ENCODE measurements at regions not wholly inside any gene's neighbourhood (a gene's known extent, or its start where the extent isn't known, plus 50 kb on each side); places are given as distances from the start of the nearest gene placed in this dataset.

GRCh38 chr2:186309901-186310300 is 176.2 kb upstream of the ZC3H15 start:
- TF ChIP-seq CTCF (IDR thresholded peaks at IDR 0.05; ENCODE audit: low read depth, low read length) = peak; percentile 12
- in situ Hi-C loops (cut with HindIII; ENCODE audit: low sequenced_read_pairs) = no loop called here

GRCh38 chr2:186319105-186319504 is 167.0 kb upstream of the ZC3H15 start:
- TF ChIP-seq CTCF (IDR thresholded peaks at IDR 0.05; ENCODE audit: low read depth, low read length) = no peak
- no peak for DNase-seq (ENCODE audit: low read depth, low spot score)
- in situ Hi-C loops (cut with HindIII; ENCODE audit: low sequenced_read_pairs) = no loop called here
- no peak overlapping the region for H3K4me3 ChIP-seq (ENCODE audit: low read depth, low read length)

More at GRCh38 chr2:186309901-186310300, 176.2 kb upstream of the ZC3H15 start:
- H3K4me3 ChIP-seq (ENCODE audit: low read depth, low read length) = no peak overlapping the region
- peak; percentile 54 for DNase-seq (ENCODE audit: low read depth, low spot score)

- TF ChIP-seq CTCF (IDR thresholded peaks at IDR 0.05; ENCODE audit: low read depth, low read length) = no peak
- no peak overlapping the region for H3K4me3 ChIP-seq (ENCODE audit: low read depth, low read length)
- no peak for DNase-seq (ENCODE audit: low read depth, low spot score)
- in situ Hi-C loops (cut with HindIII; ENCODE audit: low sequenced_read_pairs) = no loop called here
Observed at GRCh38 chr2:186325827-186326535, 160.1 kb upstream of the ZC3H15 start.

GRCh38 chr2:186327251-186327868 is 158.7 kb upstream of the ZC3H15 start:
- H3K4me3 ChIP-seq (ENCODE audit: low read depth, low read length) = no peak overlapping the region
- no peak for TF ChIP-seq CTCF (IDR thresholded peaks at IDR 0.05; ENCODE audit: low read depth, low read length)
- in situ Hi-C loops (cut with HindIII; ENCODE audit: low sequenced_read_pairs) = no loop called here
- no peak for DNase-seq (ENCODE audit: low read depth, low spot score)

GRCh38 chr2:186328838-186329237 is 157.2 kb upstream of the ZC3H15 start:
- in situ Hi-C loops (cut with HindIII; ENCODE audit: low sequenced_read_pairs) = no loop called here
- TF ChIP-seq CTCF (IDR thresholded peaks at IDR 0.05; ENCODE audit: low read depth, low read length) = no peak
- DNase-seq (ENCODE audit: low read depth, low spot score) = no peak
- no peak overlapping the region for H3K4me3 ChIP-seq (ENCODE audit: low read depth, low read length)

- TF ChIP-seq CTCF (IDR thresholded peaks at IDR 0.05; ENCODE audit: low read depth, low read length) = no peak
- no peak overlapping the region for H3K4me3 ChIP-seq (ENCODE audit: low read depth, low read length)
- DNase-seq (ENCODE audit: low read depth, low spot score) = no peak
- in situ Hi-C loops (cut with HindIII; ENCODE audit: low sequenced_read_pairs) = no loop called here
Observed at GRCh38 chr2:186330050-186330449, 156.0 kb upstream of the ZC3H15 start.
